Activated T-helper 2 cell treated with anti-CD3 and anti-CD28 coated beads, Interferon-gamma antibody, Interleukin-2, Interleukin-4, amounts not matched to agents 10 μg/mL and 5 μg/mL and 100 μg/mL, durations not matched to agents 14 hours and 24 hours and 36 hours (primary cell): ENCODE measurements at regions not wholly inside any gene's neighbourhood (a gene's known extent, or its start where the extent isn't known, plus 50 kb on each side); places are given as distances from the start of the nearest gene placed in this dataset.
"Not testable (repeated sequence)": the region's sequence is repeated elsewhere in the genome, so short reads cannot be mapped to it uniquely, and the experiment has no call there.

Source experiments
- DNase-seq: peaks from one replicate; pipeline ENCODE4 v3.0.0; 2021; ENCODE audit warnings: low spot score
- H3K27ac Mint-ChIP-seq: one replicate; pipeline ENCODE4 v1.8.0; 2021; ENCODE audit warnings: mixed read lengths
- H3K27me3 Mint-ChIP-seq: one replicate; pipeline ENCODE4 v1.8.0; 2021; ENCODE audit warnings: low read depth, mixed read lengths
- H3K36me3 Mint-ChIP-seq: one replicate; pipeline ENCODE4 v1.8.0; 2021; ENCODE audit warnings: low read depth, mixed read lengths
- H3K4me1 Mint-ChIP-seq: one replicate; pipeline ENCODE4 v1.8.0; 2021; ENCODE audit warnings: low read depth, mixed read lengths
- H3K4me3 Mint-ChIP-seq: one replicate; pipeline ENCODE4 v1.8.0; 2021; ENCODE audit warnings: low read depth, mild to moderate bottlenecking, moderate library complexity, mixed read lengths
- H3K9me3 Mint-ChIP-seq: one replicate; pipeline ENCODE4 v1.8.0; 2021; ENCODE audit warnings: mixed read lengths
- intact Hi-C: fragments of 100-400 bp; cut with micrococcal nuclease; formaldehyde crosslinking; loops from one replicate; pipeline ENCODE4 v1.15.1; 2023

DNA sequence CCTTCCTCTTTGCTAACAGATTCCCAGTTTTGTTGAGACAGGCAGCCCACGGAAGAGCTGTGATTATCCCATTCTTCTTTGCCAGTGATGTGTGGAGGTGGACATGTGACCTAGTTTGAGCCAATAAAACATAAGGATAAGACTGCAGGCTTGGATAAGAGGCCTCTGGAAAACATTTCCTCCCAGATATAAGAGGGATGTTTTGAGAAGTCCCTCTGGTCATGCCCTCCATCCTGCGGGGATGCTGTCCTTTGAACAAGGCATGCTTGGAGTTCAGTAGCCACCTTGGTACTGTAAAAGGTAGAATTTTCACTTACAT, 155.7 kb downstream of the TM2D1 start:
- no peaks in the 10 kb centered on the region for H3K27me3 Mint-ChIP-seq
- H3K4me1 Mint-ChIP-seq, result no peaks in the 10 kb centered on the region
- peaks cover 13% of the 10 kb centered on the region for H3K9me3 Mint-ChIP-seq
- intact Hi-C loops, result no loop called here
- no peak for DNase-seq
- no peak overlapping the region for H3K4me3 Mint-ChIP-seq
- H3K36me3 Mint-ChIP-seq, result no peaks in the 10 kb centered on the region
- H3K27ac Mint-ChIP-seq, result no peak overlapping the region

DNA sequence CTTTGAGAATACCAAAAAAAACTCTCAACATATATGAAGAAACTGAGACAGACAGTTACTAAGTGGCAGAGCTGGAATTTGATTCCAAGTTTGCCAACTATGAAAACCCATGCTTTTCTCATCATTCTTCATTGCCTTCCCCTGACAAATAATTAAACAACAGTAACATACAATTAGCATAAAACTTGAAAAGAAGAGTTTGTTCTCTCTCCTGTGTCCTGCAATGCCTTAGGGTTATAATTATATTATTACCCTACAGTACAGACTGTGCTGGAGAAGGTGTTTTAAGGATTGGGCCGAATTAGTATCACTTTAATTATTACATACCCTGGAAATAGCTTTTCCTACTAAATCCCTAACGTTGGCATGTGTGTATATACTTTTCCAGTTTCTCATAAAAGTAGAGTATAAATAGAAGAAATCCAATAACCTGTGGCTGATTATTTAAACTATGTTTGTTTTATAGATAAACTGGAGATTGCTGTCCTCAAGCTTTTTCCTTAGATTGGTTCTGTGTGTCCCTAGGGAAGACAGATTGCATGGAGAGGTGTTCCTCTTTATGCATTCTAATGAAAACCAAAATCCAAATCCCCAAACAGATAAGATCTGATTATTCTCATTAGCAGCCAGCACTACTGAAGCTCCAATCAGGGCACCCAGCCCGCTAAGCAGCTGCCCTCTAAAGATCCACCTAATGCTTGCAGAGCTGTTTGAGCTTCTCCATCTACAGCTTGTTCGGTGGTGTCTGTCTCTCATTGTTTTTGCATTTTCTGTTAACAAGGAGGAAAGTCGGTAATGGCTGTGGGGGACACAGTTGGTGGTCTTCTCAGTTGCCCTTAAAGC, 156.3 kb downstream of the TM2D1 start:
- Mint-ChIP-seq H3K4me1 (no peaks in the 10 kb centered on the region), H3K27ac (no peak overlapping the region), H3K9me3 (peaks cover 13% of the 10 kb centered on the region), H3K27me3 (no peaks in the 10 kb centered on the region), H3K36me3 (no peaks in the 10 kb centered on the region), H3K4me3 (no peak overlapping the region)
- DNase-seq, result no peak
- intact Hi-C loops, result no loop called here

DNA sequence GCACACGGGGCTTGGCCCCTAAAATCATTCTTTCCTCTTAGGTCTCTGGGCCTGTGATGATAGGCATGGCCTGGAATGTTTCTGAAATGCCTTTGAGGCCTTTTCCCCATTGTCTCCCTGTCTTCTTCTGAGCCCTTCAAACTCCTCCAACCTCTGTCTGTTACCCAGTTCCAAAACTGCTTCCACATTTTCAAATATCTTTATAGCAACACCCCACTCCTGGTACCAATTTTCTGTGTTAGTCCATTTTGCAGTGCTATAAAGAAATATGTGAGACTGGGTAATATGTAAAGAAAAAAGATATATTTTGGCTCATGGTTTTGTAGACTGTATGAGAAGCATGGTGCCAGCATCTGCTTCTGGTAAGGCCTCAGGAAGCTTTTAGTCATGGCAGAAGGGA, 158.8 kb downstream of the TM2D1 start:
- Mint-ChIP-seq H3K27ac (no peak overlapping the region), H3K4me1 (no peaks in the 10 kb centered on the region), H3K36me3 (no peaks in the 10 kb centered on the region), H3K4me3 (no peak overlapping the region), H3K9me3 (peaks cover 13% of the 10 kb centered on the region), H3K27me3 (no peaks in the 10 kb centered on the region)
- intact Hi-C loops, result no loop called here
- DNase-seq, result no peak

- H3K9me3 Mint-ChIP-seq, result peaks cover 13% of the 10 kb centered on the region
- no peaks in the 10 kb centered on the region for H3K4me1 Mint-ChIP-seq
- no peak overlapping the region for H3K27ac Mint-ChIP-seq
- no peak overlapping the region for H3K4me3 Mint-ChIP-seq
- H3K27me3 Mint-ChIP-seq, result no peaks in the 10 kb centered on the region
- DNase-seq, result no peak
- intact Hi-C loops, result no loop called here
- H3K36me3 Mint-ChIP-seq, result no peaks in the 10 kb centered on the region
Observed at GRCh38 chr1:61563611-61564010, 161.3 kb downstream of the TM2D1 start.

DNA sequence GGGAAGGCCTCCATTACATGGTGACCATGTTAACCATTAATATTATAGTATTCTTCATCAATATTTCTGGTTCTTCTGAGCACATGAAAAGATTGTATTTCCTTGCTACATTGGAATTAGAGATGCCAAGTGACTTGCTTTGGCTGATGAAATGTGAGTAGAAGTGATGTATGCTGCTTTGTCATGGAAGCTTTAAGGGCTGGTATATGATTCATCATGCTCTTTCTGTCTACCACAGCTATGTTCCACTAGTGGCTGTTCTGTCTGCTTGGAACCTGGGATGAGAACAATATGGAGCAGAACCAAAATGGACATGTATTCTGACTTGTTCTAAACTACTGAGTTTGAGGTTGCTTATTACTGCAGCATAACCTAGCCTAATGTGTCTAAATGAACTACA, 163.3 kb downstream of the TM2D1 start:
- Mint-ChIP-seq H3K36me3 (no peaks in the 10 kb centered on the region), H3K4me1 (no peaks in the 10 kb centered on the region), H3K9me3 (peaks cover 13% of the 10 kb centered on the region), H3K27me3 (no peaks in the 10 kb centered on the region), H3K4me3 (no peak overlapping the region), H3K27ac (no peak overlapping the region)
- intact Hi-C loops, result no loop called here
- DNase-seq, result no peak

GRCh38 chr1:61560385-61560784, 164.6 kb downstream of the TM2D1 start:
- no peaks in the 10 kb centered on the region for H3K4me1 Mint-ChIP-seq
- H3K27ac Mint-ChIP-seq, result no peak overlapping the region
- no peaks in the 10 kb centered on the region for H3K27me3 Mint-ChIP-seq
- no peak overlapping the region for H3K4me3 Mint-ChIP-seq
- peaks cover 7% of the 10 kb centered on the region for H3K9me3 Mint-ChIP-seq
- intact Hi-C loops, result no loop called here
- DNase-seq, result no peak
- H3K36me3 Mint-ChIP-seq, result no peaks in the 10 kb centered on the region

GRCh38 chr1:61556631-61557030, 168.3 kb downstream of the TM2D1 start:
- Mint-ChIP-seq H3K4me1 (no peaks in the 10 kb centered on the region), H3K36me3 (no peaks in the 10 kb centered on the region), H3K27me3 (peaks cover 1% of the 10 kb centered on the region), H3K4me3 (no peak overlapping the region), H3K27ac (no peak overlapping the region), H3K9me3 (no peaks in the 10 kb centered on the region)
- DNase-seq, result no peak
- intact Hi-C loops, result no loop called here

GRCh38 chr1:61552630-61553305, 172.2 kb downstream of the TM2D1 start:
- Mint-ChIP-seq H3K4me3 (no peak overlapping the region), H3K27me3 (peaks cover 17% of the 10 kb centered on the region), H3K9me3 (no peaks in the 10 kb centered on the region), H3K4me1 (no peaks in the 10 kb centered on the region), H3K36me3 (no peaks in the 10 kb centered on the region), H3K27ac (no peak overlapping the region)
- no peak for DNase-seq
- intact Hi-C loops, result no loop called here

- intact Hi-C loops, result loop anchor here (5.0 kb wide), 1 partner anchor 305 kb away; no protein-coding TSS in a partner anchor
- DNase-seq, H3K9me3 Mint-ChIP-seq, H3K4me3 Mint-ChIP-seq, H3K27ac Mint-ChIP-seq, H3K36me3 Mint-ChIP-seq: not testable (repeated sequence)
- Mint-ChIP-seq H3K27me3 (peaks cover 29% of the 10 kb centered on the region), H3K4me1 (peaks cover 18% of the 10 kb centered on the region)
Observed at GRCh38 chr1:61547302-61547701, 177.6 kb downstream of the TM2D1 start.

DNA sequence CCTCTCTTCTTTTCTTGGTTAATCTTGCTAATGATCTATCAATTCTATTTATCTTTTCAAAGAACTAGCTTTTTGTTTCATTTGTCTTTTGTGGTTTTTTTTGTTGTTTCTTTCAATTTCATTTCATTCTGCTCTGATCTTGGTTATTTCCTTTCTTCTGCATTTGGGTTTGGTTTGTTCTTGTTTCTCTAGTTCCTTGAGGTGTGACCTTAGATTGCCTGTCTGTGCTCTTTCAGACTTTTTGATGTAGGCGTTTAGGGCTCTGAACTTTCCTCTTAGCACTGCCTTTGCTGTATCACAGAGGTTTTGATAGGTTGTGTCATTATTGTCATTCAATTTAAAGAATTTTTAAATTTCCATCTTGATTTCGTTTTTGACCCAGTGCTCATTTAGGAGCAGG, 180.1 kb downstream of the TM2D1 start:
- peaks cover 18% of the 10 kb centered on the region for H3K4me1 Mint-ChIP-seq
- intact Hi-C loops, result loop anchor here (5.0 kb wide), 1 partner anchor 307 kb away; no protein-coding TSS in a partner anchor
- H3K27me3 Mint-ChIP-seq, result peaks cover 26% of the 10 kb centered on the region
- H3K9me3 Mint-ChIP-seq, H3K27ac Mint-ChIP-seq, DNase-seq, H3K36me3 Mint-ChIP-seq, H3K4me3 Mint-ChIP-seq: not testable (repeated sequence)

GRCh38 chr1:61543498-61543897, 181.4 kb downstream of the TM2D1 start:
- peaks cover 15% of the 10 kb centered on the region for H3K27me3 Mint-ChIP-seq
- H3K9me3 Mint-ChIP-seq, H3K4me3 Mint-ChIP-seq, DNase-seq, H3K27ac Mint-ChIP-seq, intact Hi-C loops, H3K36me3 Mint-ChIP-seq: not testable (repeated sequence)
- H3K4me1 Mint-ChIP-seq, result peaks cover 18% of the 10 kb centered on the region

DNA sequence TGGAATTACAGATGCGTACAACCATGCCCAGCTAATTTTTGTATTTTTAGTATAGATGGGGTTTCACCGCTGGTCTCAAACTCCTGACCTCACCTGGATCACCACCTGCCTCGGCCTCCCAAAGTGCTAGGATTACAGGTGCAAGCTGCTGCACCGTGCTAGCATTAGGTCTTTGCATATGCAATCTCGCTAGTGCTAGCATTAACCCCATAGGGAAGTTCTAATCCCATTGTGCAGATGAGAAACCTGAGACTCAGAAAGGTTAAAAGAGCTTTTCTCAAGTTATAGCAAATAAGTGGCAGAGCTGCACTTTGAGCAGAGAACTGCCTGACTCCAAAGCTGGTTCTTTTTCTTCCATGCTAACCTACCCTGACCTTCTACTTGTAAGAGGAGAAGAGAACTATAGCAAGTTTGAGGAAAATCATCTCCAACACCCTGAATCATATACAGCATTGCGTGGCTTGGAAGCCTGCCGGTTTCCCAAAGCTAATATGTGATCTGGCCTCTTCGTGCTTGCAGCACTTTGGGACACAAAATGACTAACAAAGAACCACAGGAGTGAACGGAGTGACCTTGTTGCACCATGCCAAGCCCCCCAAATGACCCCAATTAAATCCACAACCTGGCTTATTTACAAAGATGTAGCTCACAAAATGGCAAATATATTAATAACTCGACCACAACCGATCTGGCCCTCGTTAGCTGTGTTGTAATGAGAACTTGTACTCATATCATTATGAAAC, 185.1 kb downstream of the TM2D1 start:
- Mint-ChIP-seq H3K9me3 (peaks cover 7% of the 10 kb centered on the region), H3K27ac (no peak overlapping the region), H3K27me3 (peaks cover 15% of the 10 kb centered on the region), H3K4me3 (no peak overlapping the region), H3K36me3 (no peaks in the 10 kb centered on the region), H3K4me1 (peaks cover 20% of the 10 kb centered on the region)
- no peak for DNase-seq
- intact Hi-C loops, result no loop called here

DNA sequence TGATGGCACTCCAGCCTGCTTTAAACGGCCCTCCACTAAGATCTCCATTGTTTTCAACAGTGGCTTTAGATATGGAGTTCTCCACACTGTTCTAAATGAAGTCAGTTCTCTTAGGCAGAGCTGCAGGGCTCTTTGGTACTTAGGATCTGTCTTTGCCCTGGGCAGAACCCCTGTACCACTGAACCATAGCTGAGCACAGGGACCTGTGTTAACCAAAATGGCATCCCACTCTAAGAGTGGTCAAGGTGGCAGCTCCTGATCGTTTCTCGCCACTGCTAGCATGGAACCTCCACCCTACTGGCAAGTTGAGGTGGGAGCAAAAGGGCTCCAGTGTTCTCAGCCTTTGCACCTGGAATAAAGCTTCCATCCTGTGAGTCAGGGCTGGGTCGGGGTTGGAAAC, 186.7 kb downstream of the TM2D1 start:
- peaks cover 10% of the 10 kb centered on the region for H3K27me3 Mint-ChIP-seq
- H3K9me3 Mint-ChIP-seq, result peaks cover 5% of the 10 kb centered on the region
- H3K27ac Mint-ChIP-seq, result no peak overlapping the region
- DNase-seq, result no peak
- intact Hi-C loops, result no loop called here
- peaks cover 14% of the 10 kb centered on the region for H3K4me1 Mint-ChIP-seq
- H3K36me3 Mint-ChIP-seq, result no peaks in the 10 kb centered on the region
- H3K4me3 Mint-ChIP-seq, result no peak overlapping the region
